Myocyte (in vitro differentiated cells): ENCODE measurements at regions not wholly inside any gene's neighbourhood (a gene's known extent, or its start where the extent isn't known, plus 50 kb on each side); places are given as distances from the start of the nearest gene placed in this dataset.

ENCODE experiments used
- DNase-seq: peaks from one replicate; pipeline ENCODE4 v3.0.0-alpha.2; 2012; ENCODE audit warnings: low read depth

DNA sequence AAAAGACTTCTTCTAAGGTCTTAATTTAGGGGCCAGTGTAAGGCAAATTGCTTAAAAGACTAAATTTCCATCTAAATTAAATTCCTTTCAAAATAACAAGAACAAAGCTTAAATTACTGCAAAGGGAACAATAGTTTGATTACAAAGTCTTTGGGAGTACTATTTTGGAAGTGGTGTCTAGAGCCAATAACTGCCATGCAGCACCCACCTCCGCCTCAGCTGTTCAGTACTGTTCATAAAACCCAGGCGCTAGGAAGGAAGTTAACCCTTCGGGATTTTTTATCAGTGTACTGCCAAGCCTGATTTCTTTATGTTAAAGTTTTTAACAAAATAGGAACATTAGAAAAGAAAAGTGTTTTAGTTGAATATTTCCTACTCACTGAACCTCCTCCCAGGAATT is 210.1 kb downstream of the LIG4 start:
- no peak for DNase-seq

DNA sequence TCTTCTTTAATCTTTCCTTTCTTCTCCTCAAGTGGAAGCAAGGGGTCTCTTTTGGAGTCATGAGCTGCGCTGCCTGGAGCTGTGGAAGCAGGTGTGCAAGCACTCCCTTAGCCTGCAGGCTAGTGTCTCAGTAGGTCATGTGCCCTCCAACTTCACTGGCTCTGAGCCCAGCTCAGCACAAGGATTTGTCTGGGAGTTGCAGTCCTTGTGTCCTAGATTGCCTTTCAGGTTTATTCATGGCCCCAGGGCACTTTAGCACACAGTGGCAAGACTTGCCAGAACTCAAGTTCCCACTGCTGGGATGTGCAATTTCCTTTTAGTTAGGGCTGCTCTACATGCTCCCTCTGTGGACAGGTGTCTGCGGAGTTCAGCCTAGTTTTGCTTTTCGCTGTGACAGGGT is 211.7 kb downstream of the LIG4 start:
- DNase-seq = no peak

DNA sequence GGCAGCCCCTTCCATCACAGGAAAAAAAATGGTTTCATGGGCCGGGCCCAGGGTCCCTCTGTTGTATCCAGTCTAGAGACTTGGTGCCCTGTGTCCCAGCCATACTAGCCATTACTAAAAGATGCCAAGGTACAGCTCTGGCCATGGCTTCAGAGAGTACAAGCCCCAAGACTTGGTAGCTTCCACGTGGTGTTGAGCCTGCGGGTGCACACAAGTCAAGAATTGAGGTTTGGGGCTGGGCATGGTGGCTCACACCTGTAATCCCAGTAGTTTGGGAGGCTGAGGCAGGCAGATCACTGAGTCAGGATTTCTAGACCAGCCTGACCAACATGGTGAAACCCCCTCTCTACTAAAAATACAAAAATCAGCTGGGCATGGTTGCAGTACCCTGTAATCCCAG is 214.3 kb downstream of the LIG4 start:
- DNase-seq = no peak

DNA sequence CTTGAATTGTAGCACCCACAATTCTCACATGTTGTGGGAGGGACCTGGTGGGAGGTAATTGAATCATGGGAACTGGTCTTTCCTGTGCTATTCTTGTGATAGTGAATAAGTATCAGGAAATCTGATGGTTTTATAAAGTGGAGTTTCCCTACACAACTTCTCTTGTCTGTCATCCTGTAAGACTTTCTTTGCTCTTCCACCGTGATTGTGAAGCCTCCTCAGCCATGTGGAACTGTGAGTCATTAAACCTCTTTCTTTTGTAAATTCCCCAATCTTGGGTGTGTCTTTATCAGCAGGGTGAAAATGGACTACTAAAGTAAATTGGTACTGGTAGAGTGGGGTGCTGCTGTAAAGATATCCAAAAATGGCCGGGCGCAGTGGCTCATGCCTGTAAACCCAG is 215.6 kb downstream of the LIG4 start:
- DNase-seq = no peak

- no peak for DNase-seq
Measured at GRCh38 chr13:107994137-107994536, 221.2 kb downstream of the LIG4 start.

- DNase-seq = no peak
Measured at GRCh38 chr13:107993239-107993949, 221.9 kb downstream of the LIG4 start.

GRCh38 chr13:107992542-107992941 is 222.8 kb downstream of the LIG4 start:
- no peak for DNase-seq

GRCh38 chr13:107977071-107977574 is 238.2 kb downstream of the LIG4 start:
- DNase-seq = no peak

- DNase-seq = no peak
Measured at GRCh38 chr13:107976628-107977027, 238.7 kb downstream of the LIG4 start.

DNA sequence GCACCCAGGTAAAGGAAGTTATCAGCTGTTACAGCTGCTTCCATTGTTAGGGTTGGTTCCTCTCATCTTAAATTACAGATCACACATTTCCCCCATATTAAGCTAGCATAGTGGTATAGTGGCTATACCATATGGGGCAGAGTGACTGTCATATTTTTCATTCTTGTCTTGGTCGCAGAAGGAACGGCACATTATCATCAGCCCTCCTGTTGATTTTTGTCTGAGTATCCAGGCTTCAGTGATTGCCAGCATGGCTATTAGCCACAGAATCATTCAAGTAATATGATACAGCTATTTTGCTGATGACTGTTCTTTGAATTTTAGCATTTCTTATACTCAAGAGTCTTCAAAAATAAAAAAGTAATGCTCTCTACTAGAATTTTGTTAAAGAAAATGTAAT is 240.9 kb downstream of the LIG4 start:
- DNase-seq = no peak

DNA sequence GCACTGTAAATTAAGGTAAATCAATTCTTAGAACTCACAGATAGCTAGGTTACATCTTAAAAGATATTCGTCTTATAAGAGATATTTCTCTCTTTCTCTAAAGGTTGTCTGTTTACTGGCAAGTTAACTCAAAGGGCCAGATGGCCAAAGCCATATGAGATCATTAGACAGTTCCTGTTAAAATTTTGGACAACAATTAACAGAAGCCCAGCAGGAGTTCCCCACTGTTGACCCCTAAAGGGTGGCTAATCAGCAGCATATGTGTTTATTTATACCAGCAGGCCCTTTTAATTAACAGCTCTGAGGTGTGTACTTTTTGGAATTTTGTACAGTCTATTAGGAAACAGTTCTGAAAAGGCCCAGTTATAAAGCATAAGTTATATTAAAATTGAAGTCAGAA is 245.8 kb downstream of the LIG4 start:
- no peak for DNase-seq

DNA sequence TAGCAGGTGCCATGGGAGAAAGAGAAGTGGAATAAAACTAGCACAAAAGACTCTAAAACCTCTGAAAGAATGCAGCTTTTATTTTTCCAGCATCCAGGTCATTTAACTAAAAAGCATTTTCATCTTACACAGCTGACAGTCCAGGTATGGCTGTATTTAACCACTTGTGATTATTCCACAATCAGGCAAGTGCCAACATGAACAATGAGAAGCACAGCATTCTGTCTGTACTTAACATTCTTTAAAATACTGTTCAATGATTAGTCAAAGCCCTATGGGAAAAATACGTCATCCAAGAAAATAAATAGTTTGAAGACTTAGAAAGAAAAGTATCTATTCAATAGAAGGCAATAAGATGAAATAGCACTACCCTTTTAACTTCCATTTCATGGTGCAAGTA is 246.9 kb downstream of the LIG4 start:
- DNase-seq = no peak

GRCh38 chr13:107964395-107964794 is 250.9 kb downstream of the LIG4 start:
- DNase-seq = peak; percentile 1

DNA sequence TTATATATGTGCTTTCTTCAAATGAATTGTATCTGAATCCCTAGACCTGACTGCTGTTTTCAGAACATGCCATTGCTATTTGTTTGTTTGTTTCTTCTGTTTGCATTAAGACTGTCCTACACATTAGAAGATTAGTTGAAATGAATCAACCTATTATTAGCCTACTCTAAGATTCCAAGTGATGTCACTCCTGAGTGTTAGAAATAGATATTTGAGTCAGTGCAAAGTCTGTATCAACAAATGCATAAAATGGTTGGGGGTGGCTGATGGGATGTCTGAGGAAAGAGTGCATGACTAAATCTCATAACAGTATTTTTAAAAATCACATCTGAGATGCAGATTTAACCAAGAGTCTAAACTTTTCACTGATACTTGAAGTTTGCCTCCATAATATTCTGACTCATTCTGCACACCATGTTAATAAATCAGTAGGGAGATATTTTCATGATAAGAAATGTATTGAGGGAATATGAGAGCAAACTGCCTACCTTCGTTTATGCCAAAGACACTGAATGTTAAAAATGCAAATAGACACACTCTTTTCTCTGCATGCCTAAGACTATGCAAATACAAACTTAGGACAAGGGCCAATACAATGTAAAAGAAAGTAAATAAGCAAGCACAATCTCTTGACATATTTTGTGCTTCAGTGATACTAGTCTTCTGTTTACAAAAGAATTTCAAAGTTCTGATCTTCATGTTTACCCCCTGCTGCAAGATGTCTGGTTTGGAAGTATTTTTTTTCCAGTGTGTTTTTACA is 253.3 kb downstream of the LIG4 start:
- DNase-seq = no peak

- no peak for DNase-seq
Measured at GRCh38 chr13:107960301-107960700, 255.0 kb downstream of the LIG4 start.

DNA sequence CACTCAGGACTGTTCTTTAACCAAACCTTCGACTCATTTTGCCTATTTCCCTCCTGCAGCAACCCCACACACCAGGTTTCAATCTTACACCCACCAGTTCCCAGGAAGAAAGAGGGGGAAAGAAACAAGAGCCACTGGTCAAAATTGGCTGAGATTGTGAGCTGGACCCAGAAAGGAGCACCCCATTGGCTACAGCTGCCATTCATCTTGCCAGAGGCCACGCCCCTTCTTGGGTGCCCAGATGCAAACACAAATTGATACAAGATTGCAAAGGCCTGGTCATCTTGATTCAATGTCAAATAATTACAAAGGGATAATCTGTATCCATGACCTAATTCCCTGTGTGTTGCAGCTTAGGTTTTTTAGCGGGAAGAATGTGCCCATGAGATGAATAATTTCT is 258.4 kb downstream of the LIG4 start:
- DNase-seq = no peak

DNA sequence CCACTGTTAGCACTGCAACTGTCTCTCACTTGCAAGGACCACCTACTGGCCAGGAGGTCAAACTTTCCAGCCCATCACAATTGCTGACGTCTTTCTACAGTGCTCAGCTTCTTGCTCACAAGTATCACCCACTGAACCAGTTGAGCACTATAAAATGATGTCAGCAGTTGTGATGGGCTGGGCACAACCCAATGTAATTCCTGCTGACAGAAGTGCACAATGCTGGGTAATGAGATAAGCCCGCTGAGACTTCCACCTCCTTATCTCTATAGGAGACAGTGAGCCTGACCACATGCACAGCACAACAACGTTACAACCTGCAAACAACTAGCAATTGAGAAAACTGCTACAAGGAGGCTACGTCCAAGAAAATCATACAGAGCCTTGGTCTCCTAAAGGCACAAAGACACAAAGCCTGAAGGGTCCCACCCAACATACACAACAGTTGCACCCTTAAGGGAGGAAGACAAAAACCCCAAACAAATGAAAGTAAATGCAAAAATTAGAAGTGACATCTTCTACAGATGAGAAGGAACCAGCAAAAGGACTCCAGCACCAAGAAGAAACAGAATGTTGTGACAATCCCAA is 273.2 kb downstream of the LIG4 start:
- no peak for DNase-seq

- DNase-seq = no peak
Measured at GRCh38 chr13:107941345-107942029, 273.8 kb downstream of the LIG4 start.

GRCh38 chr13:107937848-107938247 is 277.5 kb downstream of the LIG4 start:
- no peak for DNase-seq

GRCh38 chr13:107931056-107931455 is 284.3 kb downstream of the LIG4 start:
- no peak for DNase-seq

DNA sequence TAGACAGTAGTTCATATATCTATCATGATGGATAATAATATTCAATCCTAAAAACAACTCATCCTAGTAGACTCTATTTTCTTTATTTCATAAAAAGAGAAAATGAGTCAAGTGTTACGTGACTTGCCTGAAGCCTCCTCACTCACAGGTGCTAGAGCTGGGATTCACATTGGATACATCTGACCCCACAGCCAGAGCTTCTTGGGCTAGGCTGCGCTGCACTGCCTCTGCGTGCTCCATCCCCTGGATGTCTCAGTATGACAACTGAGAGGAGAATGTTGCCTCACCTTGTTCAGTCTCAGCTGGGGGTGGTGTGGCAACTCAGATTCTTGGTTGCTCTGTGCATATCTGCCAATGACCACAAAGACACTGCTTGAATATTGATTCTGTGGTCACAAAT is 286.6 kb downstream of the LIG4 start:
- no peak for DNase-seq

DNA sequence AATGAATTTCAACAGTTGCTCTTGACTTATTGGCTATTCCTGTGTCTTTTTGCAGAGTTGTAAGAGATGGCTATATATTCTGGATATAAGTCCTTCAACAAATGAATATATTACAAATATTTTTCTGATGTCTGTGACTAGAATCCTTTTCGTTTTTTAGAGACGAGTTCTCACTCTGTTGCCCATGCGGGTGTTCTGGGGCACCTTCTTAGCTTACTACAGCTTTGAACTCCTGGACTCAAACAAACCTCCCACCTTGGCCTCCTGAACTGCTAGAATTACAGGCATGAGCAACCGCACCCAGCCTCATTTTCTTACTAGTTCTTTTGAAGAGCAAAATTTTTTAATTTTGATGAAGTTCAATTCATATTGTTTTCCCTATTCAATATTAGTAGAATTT is 287.8 kb downstream of the LIG4 start:
- DNase-seq = no peak
